MM.1S (cell line): ENCODE measurements at regions not wholly inside any gene's neighbourhood (a gene's known extent, or its start where the extent isn't known, plus 50 kb on each side); places are given as distances from the start of the nearest gene placed in this dataset.

Experiments used
- DNase-seq: peaks from one replicate; pipeline ENCODE4 v3.0.0-alpha.2; 2015
- H2AFZ ChIP-seq: fragments of 300-600 bp; sonication (generic); 2 replicates; pipeline ENCODE4 v1.6.0; 2016; ENCODE audit warnings: antibody characterized with exemption, low read length
- H3F3A ChIP-seq: fragments of 300-600 bp; sonication (generic); 2 replicates; pipeline ENCODE4 v1.6.1; 2016; ENCODE audit warnings: mild to moderate bottlenecking, antibody characterized with exemption, low read length, moderate library complexity, mixed read lengths; ENCODE audit not compliant: insufficient read depth
- H3K27ac ChIP-seq: fragments of 300-600 bp; sonication (generic); 2 replicates; pipeline ENCODE4 v1.5.1; 2016; ENCODE audit warnings: mild to moderate bottlenecking, low read length
- H3K27me3 ChIP-seq: fragments of 300-600 bp; sonication (generic); replicated peaks from 2 replicates; pipeline ENCODE4 v1.6.0; 2016; ENCODE audit warnings: low read length; ENCODE audit not compliant: insufficient read depth
- H3K36me3 ChIP-seq: fragments of 300-600 bp; sonication (generic); replicated peaks from 2 replicates; pipeline ENCODE4 v1.6.1; 2016; ENCODE audit warnings: mild to moderate bottlenecking, low read length, mixed read lengths; ENCODE audit not compliant: insufficient read depth
- H3K4me1 ChIP-seq: fragments of 300-600 bp; sonication (generic); 2 replicates; pipeline ENCODE4 v1.6.1; 2016; ENCODE audit warnings: low read length, mixed read lengths
- H3K4me2 ChIP-seq: fragments of 300-600 bp; sonication (generic); 2 replicates; pipeline ENCODE4 v1.6.0; 2016; ENCODE audit warnings: low read depth, low read length
- H3K4me3 ChIP-seq: fragments of 300-600 bp; sonication (generic); 2 replicates; pipeline ENCODE4 v1.5.1; 2016; ENCODE audit warnings: low read length, mixed read lengths
- H3K79me2 ChIP-seq: fragments of 300-600 bp; sonication (generic); 2 replicates; pipeline ENCODE4 v1.6.1; 2016; ENCODE audit warnings: mixed run types, low read length, mixed read lengths
- H3K9ac ChIP-seq: fragments of 300-600 bp; sonication (generic); 2 replicates; pipeline ENCODE4 v1.6.1; 2016; ENCODE audit warnings: low read length, mixed read lengths
- H3K9me2 ChIP-seq: fragments of 300-600 bp; sonication (generic); replicated peaks from 2 replicates; pipeline ENCODE4 v1.6.1; 2016; ENCODE audit warnings: mild to moderate bottlenecking, low read length, mixed read lengths; ENCODE audit not compliant: insufficient read depth
- H3K9me3 ChIP-seq: fragments of 300-600 bp; sonication (generic); replicated peaks from 2 replicates; pipeline ENCODE4 v1.6.1; 2016; ENCODE audit warnings: mild to moderate bottlenecking, low read length, mixed read lengths; ENCODE audit not compliant: insufficient read depth
- H4K20me1 ChIP-seq: fragments of 300-600 bp; sonication (generic); 2 replicates; pipeline ENCODE4 v1.6.1; 2016; ENCODE audit warnings: mild to moderate bottlenecking, low read length, moderate library complexity, mixed read lengths; ENCODE audit not compliant: insufficient read depth
- CTCF ChIP-seq: fragments of 300-600 bp; sonication (generic); IDR thresholded peaks from 2 replicates; pipeline ENCODE4 v1.5.1; 2016; ENCODE audit warnings: antibody characterized with exemption, low read length, mixed read lengths
- EZH2 ChIP-seq: fragments of 300-600 bp; sonication (generic); optimal IDR thresholded peaks from 2 replicates; pipeline ENCODE3; 2017; ENCODE audit warnings: low read depth, mild to moderate bottlenecking, antibody characterized with exemption, low read length, mixed read lengths
- EZH2phosphoT487 ChIP-seq: fragments of 300-600 bp; sonication (generic); IDR thresholded peaks from 2 replicates; pipeline ENCODE4 v1.6.1; 2018; ENCODE audit warnings: antibody characterized with exemption, low read length

DNA sequence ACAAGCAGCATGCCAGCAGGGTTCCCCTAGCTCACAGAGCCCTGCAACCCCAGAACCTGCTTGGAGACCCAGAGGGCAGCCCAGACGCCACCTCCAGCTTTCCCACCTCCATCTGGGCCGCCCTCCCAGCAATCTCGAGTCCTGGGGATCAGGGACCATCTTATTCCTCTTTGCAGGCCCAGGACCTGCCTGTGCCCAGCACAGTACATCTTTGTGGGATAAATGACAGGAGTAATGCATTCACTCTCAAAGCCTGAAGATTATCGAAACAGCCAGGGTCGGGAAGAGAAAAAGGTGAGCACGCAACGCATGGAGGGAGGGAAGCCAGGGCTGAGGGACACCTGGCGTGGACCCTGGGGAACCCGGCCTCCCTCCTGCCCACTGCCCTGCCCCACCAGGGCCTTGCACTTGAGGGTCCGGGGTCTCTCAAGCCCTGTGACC is 144.1 kb downstream of the NDUFA10 start:
- DNase-seq = no peak
- no peaks in the 10 kb centered on the region for H3F3A ChIP-seq
- H3K9me2 ChIP-seq = no peaks in the 10 kb centered on the region
- H3K4me1 ChIP-seq = no peaks in the 10 kb centered on the region
- no peaks in the 10 kb centered on the region for H3K9me3 ChIP-seq
- TF ChIP-seq EZH2phosphoT487 (no peak), CTCF (no peak), EZH2 (no peak)
- no peak overlapping the region for H3K27ac ChIP-seq
- no peak overlapping the region for H3K4me3 ChIP-seq
- no peaks in the 10 kb centered on the region for H3K27me3 ChIP-seq
- no peak overlapping the region for H3K4me2 ChIP-seq
- H3K36me3 ChIP-seq = no peaks in the 10 kb centered on the region
- no peak overlapping the region for H2AFZ ChIP-seq
- no peaks in the 10 kb centered on the region for H4K20me1 ChIP-seq
- no peaks in the 10 kb centered on the region for H3K79me2 ChIP-seq
- H3K9ac ChIP-seq = no peak overlapping the region

- Histone ChIP-seq H2AFZ (no peak overlapping the region), H3K9me3 (no peaks in the 10 kb centered on the region), H4K20me1 (no peaks in the 10 kb centered on the region), H3K4me2 (no peak overlapping the region), H3K4me1 (no peaks in the 10 kb centered on the region), H3F3A (no peaks in the 10 kb centered on the region), H3K4me3 (no peak overlapping the region), H3K79me2 (no peaks in the 10 kb centered on the region), H3K27ac (no peak overlapping the region), H3K9me2 (no peaks in the 10 kb centered on the region), H3K27me3 (no peaks in the 10 kb centered on the region), H3K36me3 (no peaks in the 10 kb centered on the region), H3K9ac (no peak overlapping the region)
- DNase-seq = no peak
- TF ChIP-seq EZH2 (no peak), EZH2phosphoT487 (no peak), CTCF (no peak)
Measured at GRCh38 chr2:239880396-239880795, 144.7 kb downstream of the NDUFA10 start.

- Histone ChIP-seq H3K4me2 (no peak overlapping the region), H3K27me3 (no peaks in the 10 kb centered on the region), H3K9me3 (no peaks in the 10 kb centered on the region), H3K4me1 (no peaks in the 10 kb centered on the region), H3K4me3 (no peak overlapping the region), H3K9me2 (no peaks in the 10 kb centered on the region), H3F3A (no peaks in the 10 kb centered on the region), H3K27ac (no peak overlapping the region), H4K20me1 (no peaks in the 10 kb centered on the region), H3K36me3 (no peaks in the 10 kb centered on the region), H3K9ac (no peak overlapping the region), H2AFZ (no peak overlapping the region), H3K79me2 (no peaks in the 10 kb centered on the region)
- TF ChIP-seq EZH2 = no peak
- no peak for TF ChIP-seq CTCF
- no peak for TF ChIP-seq EZH2phosphoT487
- no peak for DNase-seq
Measured at GRCh38 chr2:239879423-239880084, 145.6 kb downstream of the NDUFA10 start.
